EH (cell line): ENCODE measurements at regions not wholly inside any gene's neighbourhood (a gene's known extent, or its start where the extent isn't known, plus 50 kb on each side); places are given as distances from the start of the nearest gene placed in this dataset.
A peak's percentile ranks its signal among the peaks of the same experiment; 100 is the strongest.

Experiments
- DNase-seq: peaks from one replicate; pipeline ENCODE4 v3.0.0-alpha.2; 2015; ENCODE audit warnings: low read depth

GRCh38 chr1:8086055-8086454 is 59.9 kb upstream of the ERRFI1 start:
- no peak for DNase-seq

- DNase-seq: no peak
Observed at GRCh38 chr1:8084913-8085312, 58.8 kb upstream of the ERRFI1 start.

DNA sequence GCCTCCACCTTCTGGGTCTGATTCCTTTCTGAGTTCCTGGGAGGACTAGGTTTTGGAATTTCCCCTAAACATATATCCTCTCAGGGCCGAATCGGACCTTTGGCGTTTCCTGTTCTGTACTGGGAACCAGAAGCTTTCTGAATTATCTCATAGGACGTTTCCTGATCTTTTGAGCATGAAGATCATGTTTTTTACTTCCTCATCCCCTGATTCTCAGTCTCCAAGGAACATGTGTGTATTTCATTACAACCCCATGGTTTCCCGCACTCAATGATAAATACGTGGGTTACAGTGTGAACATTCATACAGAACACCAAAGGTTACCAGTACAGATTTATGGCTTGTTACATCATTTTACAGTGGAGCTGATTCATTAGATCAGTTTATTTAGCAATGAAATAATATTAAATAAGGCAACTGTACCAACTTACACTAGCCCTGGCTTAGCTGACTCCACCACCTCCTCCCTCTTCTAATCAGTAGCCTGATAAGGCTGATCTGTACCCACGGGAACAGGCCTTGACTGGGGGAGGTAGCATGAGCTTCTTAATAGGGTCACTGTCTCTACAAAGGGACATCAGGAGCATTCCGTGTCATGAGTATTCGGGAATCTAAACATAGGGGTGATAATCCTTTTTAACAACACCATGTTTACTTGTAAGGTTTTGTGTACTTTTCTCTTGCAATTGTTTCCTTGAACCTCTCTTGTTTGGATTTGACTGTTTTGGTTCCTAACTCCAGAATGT is 57.8 kb upstream of the ERRFI1 start:
- DNase-seq: peak; percentile 66

- peak; percentile 83 for DNase-seq
Observed at GRCh38 chr1:8082945-8083344, 56.8 kb upstream of the ERRFI1 start.

DNA sequence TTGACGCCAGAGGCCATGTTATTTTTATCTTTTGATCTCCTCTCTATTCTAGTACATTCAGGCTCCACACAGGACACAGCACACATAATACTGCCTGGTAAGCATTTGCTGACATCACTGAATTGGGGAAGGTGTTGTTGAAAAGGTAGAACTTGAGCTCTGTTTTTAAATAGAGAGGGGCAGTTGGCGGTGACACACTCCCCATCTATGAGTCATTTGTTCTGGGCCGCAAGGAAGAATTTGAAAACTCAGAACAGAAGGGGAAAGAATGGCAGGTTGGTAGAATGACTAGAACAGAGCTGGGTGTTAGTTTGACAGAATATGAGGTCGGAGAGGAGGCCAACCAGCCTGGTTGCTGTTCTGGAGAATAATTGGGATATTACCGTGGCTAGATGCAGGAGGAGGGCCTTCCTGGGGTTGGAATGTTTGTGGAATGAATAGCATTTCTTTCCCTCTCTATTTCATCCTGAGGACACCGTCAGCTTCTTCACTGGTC is 52.1 kb upstream of the ERRFI1 start:
- DNase-seq: peak; percentile 87

- no peak for DNase-seq
Observed at GRCh38 chr1:8077602-8078001, 51.5 kb upstream of the ERRFI1 start.

DNA sequence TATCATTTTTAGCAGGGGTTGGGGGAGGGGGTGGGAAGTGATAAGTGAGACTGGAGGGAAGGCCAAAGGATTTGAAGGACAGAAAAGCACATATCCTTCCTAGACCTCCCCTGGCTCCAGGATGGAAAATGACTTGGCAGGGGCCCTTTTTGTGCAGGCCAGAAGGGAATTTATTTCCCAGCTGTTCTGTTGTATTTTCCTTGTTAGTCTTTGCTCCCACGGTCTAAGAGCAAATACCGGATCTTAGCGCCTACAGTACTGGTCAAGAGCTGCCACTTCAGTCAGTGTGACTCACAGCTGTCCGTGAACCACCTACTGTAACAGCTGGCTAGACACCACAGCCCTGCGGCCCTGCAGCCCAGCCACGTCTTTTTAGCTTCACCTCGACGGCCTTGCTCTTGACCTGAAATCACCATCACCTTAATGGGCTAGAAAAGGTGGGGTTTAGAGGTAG is 51.0 kb upstream of the ERRFI1 start:
- peak; percentile 96 for DNase-seq

DNA sequence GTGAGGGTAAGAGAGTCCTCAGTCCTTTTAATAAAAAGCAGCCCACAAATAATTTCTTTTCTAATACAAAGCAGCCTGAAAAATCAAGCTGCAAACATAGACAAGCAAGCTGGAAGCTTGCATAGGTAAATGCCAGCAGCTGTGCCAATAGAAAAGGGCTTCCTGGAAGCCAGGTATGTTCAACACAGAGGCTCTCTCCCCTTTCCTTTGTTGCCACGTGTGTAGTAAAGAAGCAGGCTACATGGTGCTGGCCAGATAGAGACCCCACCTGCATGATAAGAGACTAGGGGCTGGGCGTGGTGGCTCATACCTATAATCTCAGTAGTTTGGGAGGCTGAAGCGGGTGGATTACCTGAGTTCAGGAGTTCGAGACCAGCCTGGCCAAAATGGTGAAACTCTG is 50.1 kb upstream of the ERRFI1 start:
- no peak for DNase-seq
